CD14-positive monocyte (primary cell): ENCODE measurements at regions not wholly inside any gene's neighbourhood (a gene's known extent, or its start where the extent isn't known, plus 50 kb on each side); places are given as distances from the start of the nearest gene placed in this dataset.

Experiments
- DNase-seq, 3 donors: peaks; one replicate each; pipeline ENCODE4 v3.0.0-alpha.2; 2011 to 2022
- H2AFZ ChIP-seq: 2 replicates; pipeline ENCODE4 v1.6.0; 2012; ENCODE audit warnings: mild to moderate bottlenecking, low read depth, low read length, inconsistent platforms; ENCODE audit not compliant: insufficient read depth, poor library complexity, severe bottlenecking
- H3K27ac ChIP-seq, 2 donors: 1 replicate in 1 of 2; 2 replicates in 1 of 2; pipeline ENCODE4 v1.5.1; 2012 to 2013; ENCODE audit warnings: low read length in 2 of 2, control low read depth in 1 of 2, inconsistent platforms in 1 of 2, low read depth in 1 of 2, mild to moderate bottlenecking in 1 of 2
- H3K27me3 ChIP-seq, 2 donors: one replicate each; pipeline versions ENCODE4 v1.6.0 to v1.6.1; 2011 to 2013; ENCODE audit warnings: low read length in 2 of 2; ENCODE audit not compliant: control insufficient read depth in 2 of 2, insufficient read depth in 2 of 2
- H3K36me3 ChIP-seq, 2 donors: replicated peaks in 1 of 2; 1 replicate in 1 of 2; 2 replicates in 1 of 2; pipeline versions ENCODE4 v1.5.1 to v1.6.1; 2012 to 2013; ENCODE audit warnings: low read length in 2 of 2, control low read depth in 1 of 2, inconsistent platforms in 1 of 2, mild to moderate bottlenecking in 1 of 2; ENCODE audit not compliant: insufficient read depth in 2 of 2, control insufficient read depth in 1 of 2
- H3K4me1 ChIP-seq, 2 donors: 1 replicate in 1 of 2; 2 replicates in 1 of 2; pipeline versions ENCODE4 v1.5.1 to v1.6.1; 2012 to 2013; ENCODE audit warnings: low read length in 2 of 2, control low read depth in 1 of 2, inconsistent platforms in 1 of 2, mild to moderate bottlenecking in 1 of 2, moderate library complexity in 1 of 2; ENCODE audit not compliant: insufficient read depth in 2 of 2, control insufficient read depth in 1 of 2
- H3K4me2 ChIP-seq: replicated peaks from 2 replicates; pipeline ENCODE3; 2012; ENCODE audit warnings: low read length, moderate library complexity, mild to moderate bottlenecking; ENCODE audit not compliant: poor library complexity, severe bottlenecking; ENCODE audit errors: extremely low read depth
- H3K4me3 ChIP-seq, 3 experiments: fragments of 200-600 bp in 1 of 3; sonication (generic) in 1 of 3; replicated peaks in 1 of 3; 1 replicate in 2 of 3; 2 replicates in 1 of 3; pipeline ENCODE4 v1.5.1; 2011 to 2013; ENCODE audit warnings: low read length in 3 of 3, mild to moderate bottlenecking in 3 of 3, control low read depth in 2 of 3, low read depth in 2 of 3, inconsistent platforms in 1 of 3, moderate library complexity in 1 of 3
- H3K79me2 ChIP-seq: 2 replicates; pipeline ENCODE4 v1.6.0; 2012; ENCODE audit warnings: mild to moderate bottlenecking, control low read depth, inconsistent platforms, low read length, moderate library complexity; ENCODE audit not compliant: insufficient read depth
- H3K9ac ChIP-seq: 2 replicates; pipeline ENCODE4 v1.6.0; 2017; ENCODE audit warnings: low read length, mild to moderate bottlenecking; ENCODE audit not compliant: insufficient read depth, poor library complexity, severe bottlenecking
- H3K9me3 ChIP-seq, 2 donors: replicated peaks in 1 of 2; 1 replicate in 1 of 2; 2 replicates in 1 of 2; pipeline versions ENCODE4 v1.5.1 to v1.6.1; 2012 to 2013; ENCODE audit warnings: low read length in 2 of 2, control low read depth in 1 of 2; ENCODE audit not compliant: control insufficient read depth in 1 of 2, insufficient read depth in 1 of 2
- H4K20me1 ChIP-seq: 2 replicates; pipeline ENCODE4 v1.6.0; 2012; ENCODE audit warnings: mild to moderate bottlenecking, low read length, control low read depth, moderate library complexity; ENCODE audit not compliant: insufficient read depth
- H3K27ac Mint-ChIP-seq, 7 donors: one replicate each; pipeline ENCODE4 v1.8.0; 2020; ENCODE audit warnings: mild to moderate bottlenecking in 7 of 7, mixed read lengths in 7 of 7, moderate library complexity in 6 of 7, inconsistent platforms in 2 of 7
- H3K27me3 Mint-ChIP-seq, 3 donors: one replicate each; pipeline ENCODE4 v1.8.0; 2021 to 2022; ENCODE audit warnings: low read depth in 3 of 3, mild to moderate bottlenecking in 3 of 3, mixed read lengths in 3 of 3, moderate library complexity in 3 of 3, inconsistent platforms in 1 of 3
- H3K36me3 Mint-ChIP-seq, 2 donors: one replicate each; pipeline ENCODE4 v1.8.0; 2020; ENCODE audit warnings: mixed read lengths in 2 of 2, inconsistent platforms in 1 of 2, mild to moderate bottlenecking in 1 of 2
- H3K4me1 Mint-ChIP-seq: one replicate; pipeline ENCODE4 v1.8.0; 2020; ENCODE audit warnings: mild to moderate bottlenecking, mixed read lengths
- H3K4me3 Mint-ChIP-seq, 2 donors: one replicate each; pipeline ENCODE4 v1.8.0; 2020; ENCODE audit warnings: mild to moderate bottlenecking in 2 of 2, mixed read lengths in 2 of 2, moderate library complexity in 1 of 2
- H3K9me3 Mint-ChIP-seq, 7 donors: one replicate each; pipeline ENCODE4 v1.8.0; 2020 to 2022; ENCODE audit warnings: mixed read lengths in 7 of 7, mild to moderate bottlenecking in 6 of 7, moderate library complexity in 6 of 7, inconsistent platforms in 2 of 7
- CTCF ChIP-seq: fragments of 200-600 bp; IDR thresholded peaks from one replicate; pipeline ENCODE4 v1.8.0; 2022; ENCODE audit warnings: antibody characterized with exemption, mild to moderate bottlenecking
- WGBS: methylation state at CpG from one replicate; pipeline ENCODE4 v1.1.5; 2013; ENCODE audit warnings: missing lambda C conversion rate; ENCODE audit not compliant: insufficient coverage; 5-methylcytosine and 5-hydroxymethylcytosine counted together
- intact Hi-C, 2 donors: fragments of 100-400 bp; cut with micrococcal nuclease; formaldehyde crosslinking; loops; one replicate each; pipeline versions ENCODE4 v1.15.0 to v1.15.1; 2023

GRCh38 chr13:63086286-63086685, 1670.6 kb upstream of the PCDH20 start:
- no peaks in the 10 kb centered on the region for H3K4me1 Mint-ChIP-seq

GRCh38 chr13:63085851-63086250, 1670.2 kb upstream of the PCDH20 start:
- DNase-seq = no peak
- Histone ChIP-seq H2AFZ (no peak overlapping the region), H3K27ac (no peak overlapping the region), H3K4me3 (no peak overlapping the region), H3K79me2 (no peaks in the 10 kb centered on the region), H4K20me1 (no peaks in the 10 kb centered on the region), H3K9me3 (peaks cover 0 to 4% of the 10 kb centered on the region in 2 donors), H3K36me3 (no peaks in the 10 kb centered on the region), H3K4me1 (no peaks in the 10 kb centered on the region), H3K4me2 (no peak overlapping the region), H3K9ac (no peak overlapping the region), H3K27me3 (no peaks in the 10 kb centered on the region)
- Mint-ChIP-seq H3K36me3 (no peaks in the 10 kb centered on the region), H3K27ac (no peak overlapping the region), H3K27me3 (peaks cover 0 to 1% (median 0%) of the 10 kb centered on the region in 3 donors), H3K9me3 (peaks cover 0 to 3% (median 0%) of the 10 kb centered on the region in 7 donors), H3K4me1 (no peaks in the 10 kb centered on the region), H3K4me3 (no peak overlapping the region)
- TF ChIP-seq CTCF = no peak
- intact Hi-C loops = no loop called here
- WGBS = 100% methylated on average over 1 of the region's 4 CpGs

More at GRCh38 chr13:63086286-63086685, 1670.6 kb upstream of the PCDH20 start:
- H3K9me3 ChIP-seq = peaks cover 0 to 4% of the 10 kb centered on the region in 2 donors
- no peak overlapping the region for H2AFZ ChIP-seq
- Mint-ChIP-seq H3K9me3 (peaks cover 0 to 3% (median 0%) of the 10 kb centered on the region in 7 donors), H3K36me3 (no peaks in the 10 kb centered on the region), H3K27ac (no peak overlapping the region), H3K27me3 (peaks cover 0 to 1% (median 0%) of the 10 kb centered on the region in 3 donors), H3K4me3 (no peak overlapping the region)
- H3K4me1 ChIP-seq = no peaks in the 10 kb centered on the region
- TF ChIP-seq CTCF = no peak
- no peaks in the 10 kb centered on the region for H3K27me3 ChIP-seq
- no peaks in the 10 kb centered on the region for H4K20me1 ChIP-seq
- no peaks in the 10 kb centered on the region for H3K36me3 ChIP-seq
- no peak overlapping the region for H3K4me3 ChIP-seq
- intact Hi-C loops = no loop called here
- no peak overlapping the region for H3K9ac ChIP-seq
- H3K79me2 ChIP-seq = no peaks in the 10 kb centered on the region
- DNase-seq = no peak
- WGBS = 100% methylated on average over 1 of the region's 5 CpGs
- no peak overlapping the region for H3K27ac ChIP-seq
- no peak overlapping the region for H3K4me2 ChIP-seq
